Inflammatory macrophage treated with lipopolysaccharide for 4 hours (primary cell): ENCODE measurements at regions not wholly inside any gene's neighbourhood (a gene's known extent, or its start where the extent isn't known, plus 50 kb on each side); places are given as distances from the start of the nearest gene placed in this dataset.

Experiments
- DNase-seq: peaks from one replicate; pipeline ENCODE4 v3.0.0-alpha.2; 2020

- DNase-seq: no peak
Measured at GRCh38 chr7:88402529-88402928, 95.8 kb upstream of the STEAP4 start.

GRCh38 chr7:88401009-88401623, 94.4 kb upstream of the STEAP4 start:
- DNase-seq: peak; percentile 46

DNA sequence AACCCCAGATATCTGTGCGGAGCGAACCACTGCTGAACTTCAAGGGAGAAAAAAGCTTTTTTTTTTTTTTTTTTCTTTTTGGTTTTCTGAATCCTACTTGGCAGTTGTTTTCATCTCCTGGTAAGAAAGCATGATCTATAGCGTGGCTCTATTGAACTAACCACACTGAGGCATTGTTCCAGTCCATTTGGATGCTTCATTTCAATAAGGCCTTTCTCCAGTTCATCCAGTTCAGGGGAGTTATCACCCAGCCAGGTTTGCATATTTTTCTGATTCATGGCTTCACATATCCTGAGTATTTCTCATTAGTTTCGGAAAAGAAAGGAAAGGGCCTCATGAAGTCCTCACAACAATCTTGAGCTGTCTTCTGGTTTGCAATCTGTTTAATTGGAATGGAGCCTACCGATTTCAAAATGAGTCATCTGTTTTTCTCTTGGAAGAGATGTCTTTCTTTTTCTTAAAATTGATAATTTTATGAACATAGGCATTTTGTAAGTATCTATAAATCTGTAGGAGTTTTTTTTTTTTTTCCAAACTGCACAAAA, 93.1 kb upstream of the STEAP4 start:
- no peak for DNase-seq

- DNase-seq: no peak
Measured at GRCh38 chr7:88399036-88399435, 92.3 kb upstream of the STEAP4 start.

- no peak for DNase-seq
Measured at GRCh38 chr7:88398459-88398858, 91.8 kb upstream of the STEAP4 start.

- DNase-seq: peak; percentile 33
Measured at GRCh38 chr7:88396948-88397322, 90.2 kb upstream of the STEAP4 start.

- peak; percentile 71 for DNase-seq
Measured at GRCh38 chr7:88396295-88396947, 89.7 kb upstream of the STEAP4 start.

DNA sequence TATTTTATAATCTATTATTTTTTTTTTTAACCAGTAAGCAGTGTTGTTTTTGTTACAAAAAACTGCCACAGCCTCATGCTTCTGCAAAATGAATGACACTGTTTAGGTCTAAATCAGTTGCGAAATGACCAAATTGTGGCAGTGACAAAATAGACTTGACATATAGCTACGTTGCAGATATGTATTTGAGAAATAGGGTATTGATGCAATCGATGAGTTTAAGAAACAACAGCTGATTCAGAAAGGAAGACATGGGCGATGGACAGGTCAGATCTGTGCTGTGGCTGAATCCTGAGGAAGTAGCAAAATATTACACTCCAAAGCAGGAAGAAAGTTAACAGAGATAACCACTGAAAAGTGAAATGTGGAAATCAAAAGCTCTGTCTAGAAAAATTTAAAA, 89.0 kb upstream of the STEAP4 start:
- DNase-seq: peak; percentile 99

- DNase-seq: no peak
Measured at GRCh38 chr7:88391247-88391646, 84.6 kb upstream of the STEAP4 start.

- no peak for DNase-seq
Measured at GRCh38 chr7:88387368-88387767, 80.7 kb upstream of the STEAP4 start.

DNA sequence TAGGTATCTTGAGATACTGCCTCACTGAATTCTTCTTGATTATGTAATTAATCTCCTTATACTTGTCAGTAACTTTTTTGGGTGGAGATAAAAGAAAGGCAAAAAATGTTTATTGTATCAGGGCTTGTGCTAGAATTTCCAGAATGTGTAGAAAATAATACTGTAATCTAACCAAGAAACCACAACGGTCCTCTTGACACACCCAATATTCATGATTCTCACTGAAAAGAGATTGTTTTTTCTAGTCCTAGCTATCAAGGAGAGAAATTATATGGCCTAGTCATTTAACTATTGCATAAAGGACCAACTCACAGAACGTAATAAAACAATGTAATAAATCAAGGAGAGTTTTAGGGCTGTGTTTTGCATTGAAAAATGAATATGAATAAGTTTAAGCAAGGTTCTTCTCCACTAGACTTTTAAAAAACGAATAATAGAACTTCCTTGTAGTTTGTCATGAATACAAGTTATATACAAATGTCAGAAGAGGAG, 80.0 kb upstream of the STEAP4 start:
- no peak for DNase-seq

DNA sequence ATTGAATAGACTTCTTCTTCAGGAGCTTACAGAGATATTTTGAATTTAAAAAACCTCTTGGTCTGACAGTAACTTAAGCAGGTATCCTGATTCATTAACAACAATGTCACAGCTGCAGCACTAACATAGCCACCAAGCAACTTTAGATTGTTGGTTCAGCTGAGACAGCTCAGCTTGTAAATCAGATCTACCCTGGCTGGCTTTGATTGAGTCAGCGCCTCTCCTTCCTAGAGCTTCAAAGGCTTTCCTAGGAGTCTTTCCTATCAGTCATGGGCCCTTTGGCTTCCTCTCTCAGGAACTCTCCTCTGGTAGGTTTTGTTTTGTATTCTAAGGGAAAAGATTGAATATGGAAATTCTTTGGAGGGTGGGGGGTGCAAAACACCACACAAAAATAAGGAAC, 70.7 kb upstream of the STEAP4 start:
- no peak for DNase-seq

DNA sequence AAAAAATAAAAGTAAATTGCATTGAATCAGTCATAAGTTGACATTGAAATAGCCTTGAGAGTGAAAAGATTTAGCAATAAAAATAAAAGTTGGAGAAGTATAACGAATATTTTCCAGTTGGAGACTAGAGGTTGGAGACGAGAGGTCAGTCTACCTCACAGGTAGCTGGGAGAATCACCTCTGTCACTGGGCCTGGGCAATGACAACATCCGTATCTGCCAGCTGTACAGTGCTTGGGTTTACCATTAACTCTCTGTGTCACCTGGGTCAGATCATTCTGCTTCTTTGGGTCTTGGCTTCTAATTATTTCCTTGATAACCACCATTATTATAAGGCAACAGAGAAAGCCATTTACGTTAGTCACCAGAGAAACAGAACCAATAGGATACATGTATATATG, 62.0 kb upstream of the STEAP4 start:
- DNase-seq: no peak

GRCh38 chr7:88366845-88367244, 60.2 kb upstream of the STEAP4 start:
- DNase-seq: no peak

GRCh38 chr7:88363869-88364268, 57.2 kb upstream of the STEAP4 start:
- DNase-seq: no peak

- DNase-seq: no peak
Measured at GRCh38 chr7:88363249-88363648, 56.6 kb upstream of the STEAP4 start.

DNA sequence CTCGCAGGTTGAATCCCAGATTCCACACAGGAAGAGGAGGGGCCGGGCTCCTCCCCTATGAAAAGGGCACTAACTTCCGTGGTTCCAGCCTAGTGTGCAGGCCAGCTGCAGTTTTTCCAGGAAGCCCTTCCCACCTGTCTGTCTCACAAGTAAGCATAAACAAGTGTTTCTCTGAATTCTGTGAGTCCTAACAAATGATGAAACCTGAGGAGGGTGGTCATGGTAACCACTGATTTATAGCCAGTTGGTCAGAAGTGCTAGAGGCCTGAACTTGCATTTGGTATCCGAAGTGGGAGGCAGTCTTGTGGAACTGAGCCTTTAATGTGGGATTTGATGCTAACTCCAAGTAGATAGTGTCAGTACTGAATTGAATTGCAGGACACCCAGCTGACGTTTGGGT, 54.7 kb upstream of the STEAP4 start:
- no peak for DNase-seq

DNA sequence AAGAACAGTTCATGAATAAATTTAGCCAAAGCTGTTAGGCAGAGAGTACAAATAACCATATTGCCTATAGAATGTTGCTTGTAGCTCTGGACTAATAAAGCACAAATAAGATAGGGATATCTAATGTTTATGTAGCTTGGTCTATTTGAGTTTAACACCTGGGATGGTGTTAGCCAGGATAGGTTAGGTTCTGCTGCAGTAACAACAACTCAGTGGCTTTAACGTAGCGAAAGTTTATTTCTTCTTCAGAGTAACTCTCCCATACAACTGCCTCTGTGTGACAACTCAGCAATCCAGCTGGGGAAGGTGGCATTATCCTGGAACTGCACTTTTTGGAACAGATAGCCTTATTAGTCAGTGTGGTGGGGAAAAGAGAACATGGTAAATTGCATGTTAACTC, 52.2 kb upstream of the STEAP4 start:
- DNase-seq: no peak

- DNase-seq: no peak
Measured at GRCh38 chr7:88358526-88358838, 51.8 kb upstream of the STEAP4 start.

GRCh38 chr7:88357781-88358525, 51.3 kb upstream of the STEAP4 start:
- DNase-seq: peak; percentile 55

GRCh38 chr7:88357294-88357693, 50.6 kb upstream of the STEAP4 start:
- DNase-seq: peak; percentile 69
